Peyer's patch (tissue), 4 donors: ENCODE measurements at regions not wholly inside any gene's neighbourhood (a gene's known extent, or its start where the extent isn't known, plus 50 kb on each side); places are given as distances from the start of the nearest gene placed in this dataset.
"Not testable (repeated sequence)": the region's sequence is repeated elsewhere in the genome, so short reads cannot be mapped to it uniquely, and the experiment has no call there.

Experiments used
- DNase-seq, 3 donors: peaks; one replicate each; pipeline ENCODE4 v3.0.0-alpha.2; 2017 to 2019
- H3K27ac ChIP-seq, 4 donors: fragments of 200-600 bp; sonication (generic); one replicate each; pipeline ENCODE4 v1.5.1; 2016 to 2019
- H3K27me3 ChIP-seq, 2 donors: fragments of 200-600 bp; sonication (generic); one replicate each; pipeline ENCODE4 v1.5.1; 2019
- H3K36me3 ChIP-seq, 3 donors: fragments of 200-600 bp; sonication (generic); one replicate each; pipeline ENCODE4 v1.5.1; 2016 to 2019
- H3K4me1 ChIP-seq, 4 donors: fragments of 200-600 bp; sonication (generic); one replicate each; pipeline ENCODE4 v1.5.1; 2016 to 2019
- H3K4me3 ChIP-seq, 4 donors: fragments of 200-600 bp; sonication (generic); 1 replicate in 3 of 4; 2 replicates in 1 of 4; pipeline ENCODE4 v1.5.1; 2016 to 2019; ENCODE audit warnings: mild to moderate bottlenecking in 1 of 4
- H3K9me3 ChIP-seq, 4 donors: fragments of 200-600 bp; sonication (generic); one replicate each; pipeline ENCODE4 v1.5.1; 2016 to 2019; ENCODE audit warnings: mild to moderate bottlenecking in 1 of 4
- CTCF ChIP-seq, 6 experiments: fragments of 450-650 bp in 4 of 6; fragments of 200-600 bp in 2 of 6; sonication (generic) in 1 of 6; IDR thresholded peaks; one replicate each; pipeline ENCODE4 v1.5.1; 2017 to 2019; ENCODE audit warnings: antibody characterized with exemption in 6 of 6, mild to moderate bottlenecking in 3 of 6, moderate library complexity in 1 of 6
- POLR2A ChIP-seq, 2 donors: fragments of 450-650 bp; IDR thresholded peaks; one replicate each; pipeline ENCODE4 v1.5.1; 2017; ENCODE audit warnings: antibody characterized with exemption in 2 of 2, mild to moderate bottlenecking in 2 of 2, moderate library complexity in 2 of 2

GRCh38 chr6:105867277-105867676, 218.9 kb upstream of the PRDM1 start:
- Histone ChIP-seq H3K4me3 (no peak overlapping the region), H3K36me3 (no peaks in the 10 kb centered on the region), H3K27me3 (no peaks in the 10 kb centered on the region), H3K4me1 (no peaks in the 10 kb centered on the region), H3K9me3 (no peaks in the 10 kb centered on the region), H3K27ac (no peak overlapping the region)
- DNase-seq = no peak
- no peak for TF ChIP-seq POLR2A (IDR thresholded peaks at IDR 0.05)
- TF ChIP-seq CTCF (IDR thresholded peaks at IDR 0.05) = no peak

- no peak overlapping the region for H3K4me3 ChIP-seq
- no peak for DNase-seq
- H3K4me1 ChIP-seq = no peaks in the 10 kb centered on the region
- no peak for TF ChIP-seq CTCF (IDR thresholded peaks at IDR 0.05)
- no peak for TF ChIP-seq POLR2A (IDR thresholded peaks at IDR 0.05)
- no peaks in the 10 kb centered on the region for H3K27me3 ChIP-seq
- no peak overlapping the region for H3K27ac ChIP-seq
- H3K36me3 ChIP-seq = no peaks in the 10 kb centered on the region
- no peaks in the 10 kb centered on the region for H3K9me3 ChIP-seq
These were observed 223.1 kb upstream of the PRDM1 start for GRCh38 chr6:105862936-105863607.

- not testable (repeated sequence) for DNase-seq, H3K36me3 ChIP-seq, H3K27ac ChIP-seq, H3K27me3 ChIP-seq, H3K9me3 ChIP-seq, H3K4me1 ChIP-seq, H3K4me3 ChIP-seq
These were observed 225.2 kb upstream of the PRDM1 start for GRCh38 chr6:105860927-105861326.

- no peak for TF ChIP-seq CTCF (IDR thresholded peaks at IDR 0.05)
- Histone ChIP-seq H3K4me3 (no peak overlapping the region), H3K4me1 (no peaks in the 10 kb centered on the region), H3K27ac (no peak overlapping the region), H3K9me3 (no peaks in the 10 kb centered on the region), H3K36me3 (no peaks in the 10 kb centered on the region), H3K27me3 (no peaks in the 10 kb centered on the region)
- DNase-seq = no peak
These were observed 226.7 kb upstream of the PRDM1 start for GRCh38 chr6:105859457-105859856.

GRCh38 chr6:105858639-105859038, 227.5 kb upstream of the PRDM1 start:
- DNase-seq, H3K27me3 ChIP-seq, H3K36me3 ChIP-seq, H3K4me3 ChIP-seq, H3K4me1 ChIP-seq, H3K9me3 ChIP-seq, H3K27ac ChIP-seq: not testable (repeated sequence)

GRCh38 chr6:105855433-105855832, 230.7 kb upstream of the PRDM1 start:
- Histone ChIP-seq H3K9me3 (no peaks in the 10 kb centered on the region), H3K4me3 (no peak overlapping the region), H3K27me3 (no peaks in the 10 kb centered on the region), H3K4me1 (no peaks in the 10 kb centered on the region), H3K27ac (no peak overlapping the region), H3K36me3 (no peaks in the 10 kb centered on the region)
- no peak for TF ChIP-seq POLR2A (IDR thresholded peaks at IDR 0.05)
- TF ChIP-seq CTCF (IDR thresholded peaks at IDR 0.05) = no peak
- no peak for DNase-seq

- H3K9me3 ChIP-seq, H3K27ac ChIP-seq, H3K36me3 ChIP-seq, H3K4me3 ChIP-seq, DNase-seq, H3K27me3 ChIP-seq, H3K4me1 ChIP-seq: not testable (repeated sequence)
These were observed 232.2 kb upstream of the PRDM1 start for GRCh38 chr6:105853979-105854378.
